Frontal cortex (tissue), 3 donors: ENCODE measurements at regions not wholly inside any gene's neighbourhood (a gene's known extent, or its start where the extent isn't known, plus 50 kb on each side); places are given as distances from the start of the nearest gene placed in this dataset.
"Not testable (repeated sequence)": the region's sequence is repeated elsewhere in the genome, so short reads cannot be mapped to it uniquely, and the experiment has no call there.

Experiments used
- DNase-seq, 2 donors: peaks; one replicate each; pipeline ENCODE4 v3.0.0; 2012; ENCODE audit warnings: low spot score in 2 of 2
- FAIRE-seq: peaks from 2 replicates; lab custom pipeline; 2012; peaks lifted over from hg19 to GRCh38; lab: Jason Lieb, UNC
- donor health status: control.
- donor health status: control.
- donor health status: control.

GRCh38 chr13:69649063-69649392 is 458.6 kb upstream of the ATXN8OS start:
- FAIRE-seq (no peak), DNase-seq (no peak)

GRCh38 chr13:69648340-69649062 is 459.1 kb upstream of the ATXN8OS start:
- FAIRE-seq (no peak), DNase-seq (no peak)

- DNase-seq (no peak), FAIRE-seq (no peak)
These were observed 463.2 kb upstream of the ATXN8OS start for GRCh38 chr13:69644447-69644846.

- no peak for FAIRE-seq
- DNase-seq = no peak
These were observed 465.9 kb upstream of the ATXN8OS start for GRCh38 chr13:69641773-69642172.

GRCh38 chr13:69633044-69633443 is 474.6 kb upstream of the ATXN8OS start:
- no peak for DNase-seq
- FAIRE-seq = peak; percentile 90

- FAIRE-seq = no peak
- DNase-seq = no peak
These were observed 483.7 kb upstream of the ATXN8OS start for GRCh38 chr13:69623973-69624372.

GRCh38 chr13:69619651-69620050 is 488.0 kb upstream of the ATXN8OS start:
- FAIRE-seq (no peak), DNase-seq (no peak)

GRCh38 chr13:69618838-69619237 is 488.8 kb upstream of the ATXN8OS start:
- no peak for DNase-seq
- FAIRE-seq = no peak

GRCh38 chr13:69618393-69618792 is 489.2 kb upstream of the ATXN8OS start:
- DNase-seq = no peak
- FAIRE-seq = no peak

- DNase-seq = no peak
These were observed 490.0 kb upstream of the ATXN8OS start for GRCh38 chr13:69617587-69617986.

GRCh38 chr13:69616396-69616795 is 491.2 kb upstream of the ATXN8OS start:
- FAIRE-seq = no peak

More at GRCh38 chr13:69617587-69617986, 490.0 kb upstream of the ATXN8OS start:
- FAIRE-seq = no peak

GRCh38 chr13:69615055-69615454 is 492.6 kb upstream of the ATXN8OS start:
- FAIRE-seq = not testable (repeated sequence)

More at GRCh38 chr13:69616396-69616795, 491.2 kb upstream of the ATXN8OS start:
- no peak for DNase-seq

GRCh38 chr13:69604698-69605097 is 502.9 kb upstream of the ATXN8OS start:
- DNase-seq (no peak), FAIRE-seq (no peak)

More at GRCh38 chr13:69615055-69615454, 492.6 kb upstream of the ATXN8OS start:
- not testable (repeated sequence) for DNase-seq

- FAIRE-seq = no peak
- no peak for DNase-seq
These were observed 504.3 kb upstream of the ATXN8OS start for GRCh38 chr13:69603144-69603853.

- no peak for DNase-seq
- no peak for FAIRE-seq
These were observed 506.0 kb upstream of the ATXN8OS start for GRCh38 chr13:69601661-69602060.

GRCh38 chr13:69600811-69601210 is 506.8 kb upstream of the ATXN8OS start:
- FAIRE-seq = no peak

GRCh38 chr13:69597088-69597487 is 510.5 kb upstream of the ATXN8OS start:
- FAIRE-seq (no peak), DNase-seq (no peak)

More at GRCh38 chr13:69600811-69601210, 506.8 kb upstream of the ATXN8OS start:
- no peak for DNase-seq

- FAIRE-seq = no peak
- DNase-seq = no peak
These were observed 512.4 kb upstream of the ATXN8OS start for GRCh38 chr13:69595181-69595580.

- no peak for DNase-seq
- FAIRE-seq = no peak
These were observed 516.2 kb upstream of the ATXN8OS start for GRCh38 chr13:69591437-69591836.

- no peak for FAIRE-seq
- no peak for DNase-seq
These were observed 517.9 kb upstream of the ATXN8OS start for GRCh38 chr13:69589531-69590235.

- DNase-seq = no peak
These were observed 522.0 kb upstream of the ATXN8OS start for GRCh38 chr13:69585656-69586055.

More at GRCh38 chr13:69585656-69586055, 522.0 kb upstream of the ATXN8OS start:
- no peak for FAIRE-seq
